AG08396 (cell line): ENCODE measurements at regions not wholly inside any gene's neighbourhood (a gene's known extent, or its start where the extent isn't known, plus 50 kb on each side); places are given as distances from the start of the nearest gene placed in this dataset.

Experiments used
- DNase-seq: peaks from one replicate; pipeline ENCODE4 v3.0.0; 2012; ENCODE audit warnings: low spot score, mixed read lengths

- no peak for DNase-seq
These were observed 51.5 kb upstream of the DPYSL4 start for GRCh38 chr10:132135053-132135872.

- DNase-seq = no peak
These were observed 50.6 kb upstream of the DPYSL4 start for GRCh38 chr10:132136097-132136521.

GRCh38 chr10:132136689-132137088 is 50.1 kb upstream of the DPYSL4 start:
- DNase-seq = no peak
